ENCODE measurements at regions not wholly inside any gene's neighbourhood (a gene's known extent, or its start where the extent isn't known, plus 50 kb on each side); places are given as distances from the start of the nearest gene placed in this dataset.
"Not testable (repeated sequence)": the region's sequence is repeated elsewhere in the genome, so short reads cannot be mapped to it uniquely, and the experiment has no call there.

DNA sequence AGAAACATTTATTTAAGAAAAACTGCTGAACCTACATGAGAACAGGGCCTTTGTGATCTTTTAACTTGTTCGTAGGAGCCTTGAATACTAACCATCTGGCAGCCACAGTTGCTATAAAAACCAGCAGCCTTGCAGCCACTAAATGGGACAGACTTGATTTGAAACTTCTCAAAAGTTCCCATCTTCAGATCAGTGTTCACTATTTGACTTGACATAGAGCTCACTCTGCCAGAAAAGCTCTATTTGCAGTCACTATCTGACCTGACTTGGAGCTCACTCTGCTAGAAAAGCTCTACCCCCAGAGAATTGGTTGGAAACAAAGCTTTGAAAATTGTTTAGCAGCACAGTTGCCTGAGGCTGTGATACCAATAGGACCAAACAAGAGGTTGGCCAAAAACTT is 119.3 kb upstream of the F13A1 start:
- no peaks in the 10 kb centered on the region for H3K4me1 ChIP-seq (ENCODE audit: control insufficient read depth, insufficient read depth, low read length)
- no peak for DNase-seq
- H3K4me3 ChIP-seq (ENCODE audit: low read length) = no peak overlapping the region
- no peak overlapping the region for H3K27ac ChIP-seq (ENCODE audit: low read length)
- no peaks in the 10 kb centered on the region for H3K9me3 ChIP-seq (replicated peaks; ENCODE audit: control insufficient read depth, low read depth, low read length)
- H3K27me3 ChIP-seq (ENCODE audit: control insufficient read depth, insufficient read depth, low read length) = no peaks in the 10 kb centered on the region
- 57% methylated on average over 1 of the region's 1 CpG for WGBS (ENCODE audit: insufficient coverage)
- no peaks in the 10 kb centered on the region for H3K36me3 ChIP-seq (ENCODE audit: control insufficient read depth, insufficient read depth, low read length)

DNA sequence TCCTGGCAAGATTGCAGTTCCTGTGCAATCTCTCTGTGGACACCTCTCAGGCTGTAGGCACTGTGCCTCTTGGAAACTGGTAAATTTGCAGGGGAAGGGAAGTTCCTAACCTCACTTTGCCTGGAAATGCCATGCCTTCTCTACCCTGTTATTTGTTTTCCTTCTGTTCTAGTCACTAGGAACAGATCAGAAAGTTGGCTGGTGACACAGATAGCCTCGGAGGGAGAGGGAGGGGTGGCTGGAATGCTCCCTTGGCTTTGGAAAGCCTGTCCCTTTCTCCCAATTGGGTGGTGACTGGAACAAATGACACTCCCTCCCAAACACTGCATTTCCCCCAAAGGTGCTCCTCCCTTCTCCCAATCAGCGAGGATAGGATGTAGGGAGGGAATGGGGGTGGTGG is 131.5 kb upstream of the F13A1 start:
- WGBS (ENCODE audit: insufficient coverage) = no CpG with 5 or more reads among the region's 2 CpGs
- Histone ChIP-seq H3K36me3 (ENCODE audit: control insufficient read depth, insufficient read depth, low read length) (no peaks in the 10 kb centered on the region), H3K27ac (ENCODE audit: low read length) (no peak overlapping the region), H3K27me3 (ENCODE audit: control insufficient read depth, insufficient read depth, low read length) (peaks cover 2% of the 10 kb centered on the region), H3K4me1 (ENCODE audit: control insufficient read depth, insufficient read depth, low read length) (no peaks in the 10 kb centered on the region), H3K9me3 (replicated peaks; ENCODE audit: control insufficient read depth, low read depth, low read length) (no peaks in the 10 kb centered on the region), H3K4me3 (ENCODE audit: low read length) (no peak overlapping the region)
- no peak for DNase-seq

DNA sequence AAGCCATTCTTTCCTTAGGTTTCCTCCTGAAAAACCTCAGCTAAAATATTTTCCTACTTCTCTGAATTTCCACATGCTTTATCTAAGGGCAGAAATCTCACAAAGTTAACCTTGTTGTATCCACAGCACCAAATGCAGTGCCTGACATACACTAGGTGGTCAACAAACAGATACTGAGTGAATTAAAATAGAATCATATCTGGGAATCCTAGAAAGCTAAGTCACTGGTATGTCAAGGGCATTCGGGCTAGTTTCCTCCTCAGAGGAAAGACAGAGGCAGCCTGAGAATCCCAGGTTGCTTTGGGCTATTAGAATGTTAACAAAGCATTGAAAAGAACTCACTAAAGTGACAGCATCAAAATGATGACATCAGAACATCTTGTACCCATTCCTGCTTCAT is 132.7 kb upstream of the F13A1 start:
- H3K4me1 ChIP-seq (ENCODE audit: control insufficient read depth, insufficient read depth, low read length) = no peaks in the 10 kb centered on the region
- peaks cover 2% of the 10 kb centered on the region for H3K27me3 ChIP-seq (ENCODE audit: control insufficient read depth, insufficient read depth, low read length)
- H3K36me3 ChIP-seq (ENCODE audit: control insufficient read depth, insufficient read depth, low read length) = no peaks in the 10 kb centered on the region
- H3K9me3 ChIP-seq (replicated peaks; ENCODE audit: control insufficient read depth, low read depth, low read length) = no peaks in the 10 kb centered on the region
- DNase-seq = no peak
- no peak overlapping the region for H3K27ac ChIP-seq (ENCODE audit: low read length)
- WGBS (ENCODE audit: insufficient coverage) = no CpG with 5 or more reads among the region's 1 CpG
- no peak overlapping the region for H3K4me3 ChIP-seq (ENCODE audit: low read length)

DNA sequence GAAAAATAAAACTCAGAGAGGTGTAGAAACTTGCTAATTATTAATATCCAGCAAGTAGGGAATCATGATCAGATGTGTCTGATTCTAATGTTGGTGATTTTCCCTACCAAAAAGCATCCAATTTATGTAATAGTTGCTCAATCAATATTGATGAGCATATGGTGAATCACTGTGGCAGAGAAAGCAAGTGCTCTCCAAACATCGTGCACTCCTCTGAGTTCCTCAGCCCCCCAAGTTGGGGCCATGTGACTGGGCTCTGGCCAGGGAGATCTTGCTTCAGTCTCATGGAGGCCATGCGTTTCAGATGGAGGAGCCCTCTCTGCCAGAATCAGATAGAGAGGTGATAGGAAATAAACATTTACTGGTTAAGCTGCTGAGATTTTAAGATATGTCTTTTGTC is 133.2 kb upstream of the LY86 start:
- WGBS (ENCODE audit: insufficient coverage) = 86% methylated on average over 1 of the region's 2 CpGs
- DNase-seq = no peak
- Histone ChIP-seq H3K4me1 (ENCODE audit: control insufficient read depth, insufficient read depth, low read length) (no peaks in the 10 kb centered on the region), H3K27me3 (ENCODE audit: control insufficient read depth, insufficient read depth, low read length) (peaks cover 2% of the 10 kb centered on the region), H3K9me3 (replicated peaks; ENCODE audit: control insufficient read depth, low read depth, low read length) (no peaks in the 10 kb centered on the region), H3K36me3 (ENCODE audit: control insufficient read depth, insufficient read depth, low read length) (no peaks in the 10 kb centered on the region), H3K27ac (ENCODE audit: low read length) (no peak overlapping the region), H3K4me3 (ENCODE audit: low read length) (no peak overlapping the region)

DNA sequence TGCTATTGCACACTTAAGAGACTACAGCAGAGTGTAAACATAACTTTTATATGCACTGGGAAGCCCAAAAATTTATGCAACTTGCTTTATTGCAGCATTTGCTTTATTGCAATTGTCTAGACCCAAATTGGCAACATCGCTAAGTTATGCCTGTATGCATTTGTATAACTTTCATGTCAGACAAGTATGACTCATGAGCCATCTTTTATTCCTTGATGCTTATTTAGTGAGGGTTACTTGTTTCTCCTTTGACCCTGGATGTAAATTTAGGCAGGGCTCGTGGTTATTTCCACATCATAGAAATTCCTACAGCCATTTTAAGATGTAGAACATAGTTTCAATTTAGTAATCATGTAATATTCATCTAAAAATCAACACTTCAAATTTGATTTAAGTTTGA is 130.3 kb upstream of the LY86 start:
- Histone ChIP-seq H3K27me3 (ENCODE audit: control insufficient read depth, insufficient read depth, low read length) (no peaks in the 10 kb centered on the region), H3K4me1 (ENCODE audit: control insufficient read depth, insufficient read depth, low read length) (no peaks in the 10 kb centered on the region), H3K9me3 (replicated peaks; ENCODE audit: control insufficient read depth, low read depth, low read length) (no peaks in the 10 kb centered on the region), H3K4me3 (ENCODE audit: low read length) (no peak overlapping the region), H3K36me3 (ENCODE audit: control insufficient read depth, insufficient read depth, low read length) (no peaks in the 10 kb centered on the region), H3K27ac (ENCODE audit: low read length) (no peak overlapping the region)
- WGBS (ENCODE audit: insufficient coverage) = no CpG with 5 or more reads among the region's 2 CpGs
- DNase-seq = no peak

DNA sequence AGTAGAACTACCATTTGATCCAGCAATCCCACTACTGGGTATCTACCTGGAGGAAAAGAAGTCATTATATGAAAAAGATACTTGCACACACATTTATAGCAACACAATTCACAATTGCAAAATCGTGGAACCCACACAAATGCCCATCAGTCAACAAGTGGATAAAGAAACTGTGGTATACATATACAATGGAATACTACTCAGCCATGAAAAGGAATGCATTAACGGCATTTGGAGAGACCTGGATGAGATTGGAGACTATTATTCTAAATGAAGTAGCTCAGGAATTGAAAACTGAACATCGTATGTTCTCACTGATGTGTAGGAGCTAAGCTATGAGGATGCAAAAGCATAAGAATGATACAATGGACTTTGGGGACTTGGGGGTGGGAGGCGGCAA is 128.6 kb upstream of the LY86 start:
- not testable (repeated sequence) for H3K4me3 ChIP-seq (ENCODE audit: low read length); H3K27ac ChIP-seq (ENCODE audit: low read length); DNase-seq; H3K4me1 ChIP-seq (ENCODE audit: control insufficient read depth, insufficient read depth, low read length); H3K36me3 ChIP-seq (ENCODE audit: control insufficient read depth, insufficient read depth, low read length); H3K9me3 ChIP-seq (replicated peaks; ENCODE audit: control insufficient read depth, low read depth, low read length); H3K27me3 ChIP-seq (ENCODE audit: control insufficient read depth, insufficient read depth, low read length)
- 88% methylated on average over 1 of the region's 4 CpGs for WGBS (ENCODE audit: insufficient coverage)

DNA sequence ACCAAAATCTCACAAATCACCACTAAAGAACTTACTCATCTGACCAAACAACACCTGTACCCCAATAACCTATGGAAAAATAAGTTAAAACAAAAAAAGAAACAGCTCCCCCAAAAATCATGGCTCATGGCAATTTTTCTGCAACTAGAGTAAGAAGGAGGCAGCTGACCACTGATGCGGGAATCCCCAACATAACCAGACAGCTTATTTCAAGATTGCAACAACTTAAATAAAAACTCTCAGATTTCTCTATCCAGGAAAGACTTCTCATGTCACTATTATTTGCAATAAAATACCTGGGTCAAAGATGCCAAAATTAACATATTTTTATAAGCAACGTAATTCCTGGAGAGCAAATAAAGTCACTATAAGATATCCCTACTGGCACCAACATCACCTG is 128.1 kb upstream of the LY86 start:
- no peak for DNase-seq
- no peaks in the 10 kb centered on the region for H3K9me3 ChIP-seq (replicated peaks; ENCODE audit: control insufficient read depth, low read depth, low read length)
- no peaks in the 10 kb centered on the region for H3K36me3 ChIP-seq (ENCODE audit: control insufficient read depth, insufficient read depth, low read length)
- H3K4me1 ChIP-seq (ENCODE audit: control insufficient read depth, insufficient read depth, low read length) = no peaks in the 10 kb centered on the region
- peaks cover 3% of the 10 kb centered on the region for H3K27me3 ChIP-seq (ENCODE audit: control insufficient read depth, insufficient read depth, low read length)
- no peak overlapping the region for H3K27ac ChIP-seq (ENCODE audit: low read length)
- no CpG with 5 or more reads among the region's 2 CpGs for WGBS (ENCODE audit: insufficient coverage)
- H3K4me3 ChIP-seq (ENCODE audit: low read length) = no peak overlapping the region

DNA sequence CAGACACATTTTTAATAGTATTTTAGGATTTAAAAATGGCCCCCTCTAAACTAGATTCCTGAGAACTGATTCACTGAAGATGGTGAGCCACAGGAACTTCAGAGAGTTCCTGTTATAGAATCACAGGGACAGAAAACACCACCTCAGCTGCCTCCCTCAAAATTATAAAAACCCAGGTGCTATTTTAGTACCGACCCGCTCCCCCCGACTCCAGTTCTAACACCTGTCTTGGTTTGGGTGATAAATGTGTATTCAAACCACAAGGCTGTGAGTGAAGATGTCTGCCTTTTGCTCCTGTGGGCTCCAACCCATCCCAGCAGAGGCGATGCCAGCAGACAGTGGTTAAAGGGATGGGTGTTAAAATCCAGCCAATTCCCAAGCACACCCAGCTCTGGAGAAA is 127.4 kb upstream of the LY86 start:
- Histone ChIP-seq H3K9me3 (replicated peaks; ENCODE audit: control insufficient read depth, low read depth, low read length) (no peaks in the 10 kb centered on the region), H3K36me3 (ENCODE audit: control insufficient read depth, insufficient read depth, low read length) (no peaks in the 10 kb centered on the region), H3K27me3 (ENCODE audit: control insufficient read depth, insufficient read depth, low read length) (peaks cover 3% of the 10 kb centered on the region), H3K27ac (ENCODE audit: low read length) (no peak overlapping the region), H3K4me1 (ENCODE audit: control insufficient read depth, insufficient read depth, low read length) (no peaks in the 10 kb centered on the region), H3K4me3 (ENCODE audit: low read length) (no peak overlapping the region)
- no peak for DNase-seq
- WGBS (ENCODE audit: insufficient coverage) = 100% methylated on average over 1 of the region's 4 CpGs

DNA sequence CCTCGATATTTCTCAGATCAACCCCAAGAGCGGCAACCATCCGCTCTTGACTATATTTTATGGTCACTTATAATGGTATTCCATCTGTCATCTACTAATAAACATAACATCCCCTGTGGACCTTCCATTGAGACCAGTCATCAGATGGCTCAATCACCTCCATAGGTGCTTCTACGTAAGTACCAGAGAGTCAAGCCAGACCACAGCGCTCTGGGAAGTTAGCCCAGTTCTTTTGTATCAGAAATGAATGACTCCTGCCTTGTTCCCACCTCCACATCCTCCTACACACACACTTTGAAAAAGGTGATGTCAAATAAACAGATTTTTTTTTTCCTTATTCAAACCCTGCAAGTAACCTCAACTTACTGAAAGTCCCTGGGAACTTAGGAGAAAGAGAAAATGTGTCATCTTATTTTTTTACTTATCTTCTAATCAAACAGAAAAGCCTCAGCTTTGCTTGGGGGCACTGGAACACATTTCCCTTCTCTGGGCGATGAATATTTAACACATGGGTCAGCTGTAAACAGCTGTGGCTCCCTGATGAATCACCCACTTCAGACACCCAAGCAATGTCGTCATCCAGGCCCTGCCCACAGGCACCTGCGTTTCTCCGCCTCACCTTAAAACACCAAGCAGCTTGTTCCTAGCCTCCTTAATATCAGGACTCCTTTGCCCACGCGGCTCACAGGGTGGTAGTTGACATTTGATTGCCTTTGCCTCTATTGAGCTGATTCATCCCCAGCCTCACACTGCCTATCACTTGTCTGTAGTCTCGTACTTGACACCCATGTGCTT is 121.4 kb upstream of the LY86 start:
- DNase-seq = no peak
- H3K36me3 ChIP-seq (ENCODE audit: control insufficient read depth, insufficient read depth, low read length) = no peaks in the 10 kb centered on the region
- H3K27me3 ChIP-seq (ENCODE audit: control insufficient read depth, insufficient read depth, low read length) = peaks cover 3% of the 10 kb centered on the region
- H3K27ac ChIP-seq (ENCODE audit: low read length) = no peak overlapping the region
- peaks cover 5% of the 10 kb centered on the region for H3K9me3 ChIP-seq (replicated peaks; ENCODE audit: control insufficient read depth, low read depth, low read length)
- no peaks in the 10 kb centered on the region for H3K4me1 ChIP-seq (ENCODE audit: control insufficient read depth, insufficient read depth, low read length)
- 87% methylated on average over 3 of the region's 12 CpGs for WGBS (ENCODE audit: insufficient coverage)
- H3K4me3 ChIP-seq (ENCODE audit: low read length) = no peak overlapping the region

DNA sequence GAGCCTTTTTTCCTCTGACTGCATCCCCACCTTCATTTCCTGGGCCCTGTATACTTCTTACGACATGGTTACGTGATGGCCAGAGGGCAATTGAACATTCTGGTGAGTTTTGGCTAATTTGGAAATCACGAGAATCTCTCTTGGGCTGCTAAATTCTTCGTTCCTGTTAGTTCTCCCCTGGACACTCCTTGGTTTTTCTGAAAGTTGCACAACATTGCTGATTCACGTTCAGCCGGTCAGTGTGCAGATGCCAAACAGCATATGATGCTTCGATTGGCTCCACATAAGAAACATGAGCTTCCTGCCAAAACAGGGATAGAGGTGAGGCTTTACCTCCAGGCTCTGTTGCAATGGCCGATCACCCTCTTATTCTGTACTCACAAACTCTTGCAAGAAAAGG is 119.4 kb upstream of the LY86 start:
- Histone ChIP-seq H3K4me3 (ENCODE audit: low read length) (no peak overlapping the region), H3K36me3 (ENCODE audit: control insufficient read depth, insufficient read depth, low read length) (no peaks in the 10 kb centered on the region), H3K9me3 (replicated peaks; ENCODE audit: control insufficient read depth, low read depth, low read length) (peaks cover 5% of the 10 kb centered on the region), H3K4me1 (ENCODE audit: control insufficient read depth, insufficient read depth, low read length) (no peaks in the 10 kb centered on the region), H3K27ac (ENCODE audit: low read length) (no peak overlapping the region), H3K27me3 (ENCODE audit: control insufficient read depth, insufficient read depth, low read length) (peaks cover 3% of the 10 kb centered on the region)
- 84% methylated on average over 7 of the region's 8 CpGs for WGBS (ENCODE audit: insufficient coverage)
- DNase-seq = no peak

DNA sequence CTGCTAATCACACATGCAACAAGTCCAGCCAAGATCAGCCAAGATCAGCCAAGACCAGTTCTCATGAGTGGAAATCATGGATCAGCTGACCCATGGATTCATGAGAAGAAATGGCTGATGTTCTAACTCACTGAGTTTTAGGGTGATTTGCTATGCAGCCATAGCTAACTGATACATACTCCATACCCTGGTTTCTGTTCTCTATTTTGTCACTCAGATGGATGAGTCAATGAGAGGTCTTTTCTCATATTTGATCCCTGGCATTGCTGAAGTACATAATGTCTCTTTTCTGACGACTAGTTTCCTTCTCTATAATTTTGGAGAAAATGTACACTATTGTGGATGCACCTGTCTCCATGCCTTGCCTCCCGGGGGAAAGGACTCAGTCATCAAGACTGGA is 118.4 kb upstream of the LY86 start:
- H3K4me1 ChIP-seq (ENCODE audit: control insufficient read depth, insufficient read depth, low read length) = peaks cover 2% of the 10 kb centered on the region
- H3K4me3 ChIP-seq (ENCODE audit: low read length) = no peak overlapping the region
- H3K27ac ChIP-seq (ENCODE audit: low read length) = no peak overlapping the region
- peaks cover 5% of the 10 kb centered on the region for H3K9me3 ChIP-seq (replicated peaks; ENCODE audit: control insufficient read depth, low read depth, low read length)
- no peaks in the 10 kb centered on the region for H3K36me3 ChIP-seq (ENCODE audit: control insufficient read depth, insufficient read depth, low read length)
- H3K27me3 ChIP-seq (ENCODE audit: control insufficient read depth, insufficient read depth, low read length) = no peaks in the 10 kb centered on the region
- WGBS (ENCODE audit: insufficient coverage) = no CpG with 5 or more reads among the region's 2 CpGs
- DNase-seq = no peak
